Stimulated activated CD4-positive, alpha-beta T cell treated with anti-CD3 and anti-CD28 coated beads, TNF-alpha, amount 100 ng/mL, for 48 hours (primary cell): ENCODE measurements at regions not wholly inside any gene's neighbourhood (a gene's known extent, or its start where the extent isn't known, plus 50 kb on each side); places are given as distances from the start of the nearest gene placed in this dataset.
"Not testable (repeated sequence)": the region's sequence is repeated elsewhere in the genome, so short reads cannot be mapped to it uniquely, and the experiment has no call there.

ENCODE experiments used
- DNase-seq, 3 donors: peaks; one replicate each; pipeline ENCODE4 v3.0.0-alpha.2; 2020; ENCODE audit warnings: low read depth in 3 of 3

GRCh38 chr18:59038295-59039039, 101.2 kb upstream of the SEC11C start:
- no peak for DNase-seq

GRCh38 chr18:59039040-59039320, 100.7 kb upstream of the SEC11C start:
- not testable (repeated sequence) for DNase-seq

- no peak for DNase-seq
Observed at GRCh38 chr18:59039449-59039848, 100.2 kb upstream of the SEC11C start.

GRCh38 chr18:59040770-59041148, 98.9 kb upstream of the SEC11C start:
- no peak for DNase-seq

GRCh38 chr18:59041296-59041695, 98.4 kb upstream of the SEC11C start:
- DNase-seq = no peak

- DNase-seq = no peak
Observed at GRCh38 chr18:59041819-59042815, 97.6 kb upstream of the SEC11C start.

GRCh38 chr18:59044855-59045254, 94.8 kb upstream of the SEC11C start:
- DNase-seq = no peak

- no peak for DNase-seq
Observed at GRCh38 chr18:59047321-59048047, 92.2 kb upstream of the SEC11C start.

- no peak for DNase-seq
Observed at GRCh38 chr18:59048048-59048363, 91.7 kb upstream of the SEC11C start.

- no peak for DNase-seq
Observed at GRCh38 chr18:59048378-59048777, 91.3 kb upstream of the SEC11C start.

- DNase-seq = no peak
Observed at GRCh38 chr18:59049721-59050660, 89.7 kb upstream of the SEC11C start.

- no peak for DNase-seq
Observed at GRCh38 chr18:59050661-59051057, 89.0 kb upstream of the SEC11C start.

GRCh38 chr18:59051470-59052165, 88.1 kb upstream of the SEC11C start:
- DNase-seq = no peak

- DNase-seq = no peak
Observed at GRCh38 chr18:59052965-59053820, 86.5 kb upstream of the SEC11C start.

GRCh38 chr18:59054496-59055287, 85.0 kb upstream of the SEC11C start:
- DNase-seq = no peak

- DNase-seq = no peak
Observed at GRCh38 chr18:59055345-59056032, 84.2 kb upstream of the SEC11C start.

GRCh38 chr18:59056706-59057492, 82.8 kb upstream of the SEC11C start:
- peak in 2 of 3 donors; percentile 33 to 75 for DNase-seq

GRCh38 chr18:59057493-59057795, 82.2 kb upstream of the SEC11C start:
- no peak for DNase-seq
